T-helper 2 cell treated with Interferon-gamma antibody and Interleukin-4, amounts not matched to agents 5 μg/mL and 100 μg/mL, for 36 hours (primary cell): ENCODE measurements at regions not wholly inside any gene's neighbourhood (a gene's known extent, or its start where the extent isn't known, plus 50 kb on each side); places are given as distances from the start of the nearest gene placed in this dataset.

Source experiments
- DNase-seq: peaks from one replicate; pipeline ENCODE4 v3.0.0; 2021; ENCODE audit warnings: low spot score
- H3K27ac Mint-ChIP-seq: one replicate; pipeline ENCODE4 v1.8.0; 2021; ENCODE audit warnings: mild to moderate bottlenecking, mixed read lengths
- H3K27me3 Mint-ChIP-seq: one replicate; pipeline ENCODE4 v1.8.0; 2021; ENCODE audit warnings: low read depth, mixed read lengths
- H3K36me3 Mint-ChIP-seq: one replicate; pipeline ENCODE4 v1.8.0; 2021; ENCODE audit warnings: low read depth, mixed read lengths
- H3K4me1 Mint-ChIP-seq: one replicate; pipeline ENCODE4 v1.8.0; 2021; ENCODE audit warnings: low read depth, mixed read lengths
- H3K4me3 Mint-ChIP-seq: one replicate; pipeline ENCODE4 v1.8.0; 2022; ENCODE audit warnings: mild to moderate bottlenecking, moderate library complexity, mixed read lengths
- H3K9me3 Mint-ChIP-seq: one replicate; pipeline ENCODE4 v1.8.0; 2021; ENCODE audit warnings: mixed read lengths

DNA sequence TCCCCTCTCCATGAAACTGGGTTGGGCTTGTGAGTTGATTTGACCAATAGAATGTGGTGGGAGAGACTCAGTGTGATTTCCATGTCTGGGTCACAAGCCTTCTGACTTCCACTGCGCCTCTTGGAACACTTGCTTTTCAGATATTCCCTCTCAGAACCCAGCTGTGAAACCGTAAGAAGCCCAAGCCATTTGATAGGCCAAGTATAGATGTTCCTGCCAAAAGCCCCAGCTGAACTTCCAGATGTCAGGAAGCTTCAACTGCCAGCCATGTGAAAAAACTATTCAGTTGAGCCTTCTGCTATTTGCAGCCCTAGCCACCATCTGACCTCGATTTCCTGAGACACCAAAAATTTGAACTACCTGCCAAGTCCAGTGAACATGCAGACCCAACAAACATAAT is 387.8 kb upstream of the GJE1 start:
- no peak for DNase-seq
- Mint-ChIP-seq H3K4me1 (no peaks in the 10 kb centered on the region), H3K4me3 (no peak overlapping the region), H3K36me3 (no peaks in the 10 kb centered on the region), H3K9me3 (no peaks in the 10 kb centered on the region), H3K27ac (no peak overlapping the region), H3K27me3 (no peaks in the 10 kb centered on the region)

DNA sequence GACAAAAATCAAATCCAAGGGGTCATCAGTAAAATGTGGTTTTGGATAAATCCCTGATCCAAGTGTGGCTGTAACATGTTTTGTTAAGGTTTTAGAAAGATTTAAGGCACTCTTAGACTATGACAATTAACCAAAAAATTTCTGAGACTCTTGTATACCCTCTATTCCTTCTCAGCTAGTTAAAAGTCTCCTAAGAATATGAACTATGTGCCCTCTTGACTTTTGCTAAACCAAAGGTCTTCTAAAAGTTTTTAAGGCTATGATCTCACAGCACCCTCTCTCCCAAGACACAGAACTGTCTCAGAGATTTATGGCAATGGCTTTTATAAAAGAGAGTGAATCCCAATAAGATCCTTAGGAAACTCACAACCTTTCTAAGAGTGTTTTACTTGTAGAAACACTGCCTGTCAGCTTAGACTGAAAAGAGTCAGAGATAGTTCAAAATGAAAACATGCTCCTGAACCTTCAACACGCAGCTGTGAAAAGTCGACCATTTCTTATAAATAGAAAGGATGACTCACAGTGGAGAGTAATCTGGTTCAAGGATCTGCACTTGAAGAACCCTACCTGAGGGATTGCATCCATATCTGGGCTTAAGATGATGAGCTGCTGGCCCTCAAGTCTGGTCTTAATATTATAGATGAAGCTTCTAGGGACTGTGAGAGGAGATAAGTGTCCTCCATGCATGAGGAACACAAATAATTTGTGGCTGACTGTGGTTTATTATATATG is 388.4 kb upstream of the GJE1 start:
- no peak for DNase-seq
- no peaks in the 10 kb centered on the region for H3K4me1 Mint-ChIP-seq
- no peaks in the 10 kb centered on the region for H3K36me3 Mint-ChIP-seq
- H3K27me3 Mint-ChIP-seq: no peaks in the 10 kb centered on the region
- no peaks in the 10 kb centered on the region for H3K9me3 Mint-ChIP-seq
- H3K4me3 Mint-ChIP-seq: no peak overlapping the region
- no peak overlapping the region for H3K27ac Mint-ChIP-seq

DNA sequence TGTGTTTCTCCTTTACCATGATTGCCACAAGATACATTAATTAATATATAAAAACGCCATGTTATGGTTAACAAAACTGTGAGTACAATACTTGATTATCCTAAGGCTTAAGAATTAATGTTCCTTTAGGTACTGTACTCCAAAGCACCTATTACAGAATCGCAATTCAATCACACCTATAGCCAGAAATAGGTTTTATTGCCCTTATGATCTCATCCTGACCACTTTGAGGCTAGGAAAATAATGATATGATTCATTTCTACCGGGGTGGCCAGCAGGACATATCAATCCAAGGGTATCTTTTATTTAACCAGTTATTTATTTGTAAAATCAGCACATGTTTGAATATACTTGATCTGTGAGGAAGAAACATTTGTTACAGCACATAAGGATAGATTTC is 396.6 kb upstream of the GJE1 start:
- H3K36me3 Mint-ChIP-seq: no peaks in the 10 kb centered on the region
- no peak overlapping the region for H3K27ac Mint-ChIP-seq
- H3K4me1 Mint-ChIP-seq: no peaks in the 10 kb centered on the region
- no peak overlapping the region for H3K4me3 Mint-ChIP-seq
- no peaks in the 10 kb centered on the region for H3K9me3 Mint-ChIP-seq
- no peak for DNase-seq
- no peaks in the 10 kb centered on the region for H3K27me3 Mint-ChIP-seq

DNA sequence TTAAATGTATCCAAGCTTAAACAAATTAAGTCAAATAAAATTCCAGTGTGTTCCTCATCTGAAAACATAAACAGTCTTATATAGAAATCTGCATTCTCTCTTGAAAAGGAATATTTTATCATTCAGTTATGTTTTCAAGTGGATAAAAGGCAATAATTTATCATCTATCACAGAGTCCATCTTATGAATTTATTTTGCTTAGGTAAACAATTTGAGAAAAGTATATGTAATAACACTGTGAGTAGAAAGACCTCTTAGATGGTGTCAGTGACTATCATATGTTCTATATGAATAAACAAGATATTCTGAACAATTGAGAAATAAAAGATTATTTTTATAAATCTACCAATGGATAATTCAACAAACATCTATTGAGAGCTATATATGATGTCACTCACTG is 397.6 kb upstream of the GJE1 start:
- DNase-seq: no peak
- Mint-ChIP-seq H3K4me3 (no peak overlapping the region), H3K27me3 (no peaks in the 10 kb centered on the region), H3K9me3 (no peaks in the 10 kb centered on the region), H3K27ac (no peak overlapping the region), H3K36me3 (no peaks in the 10 kb centered on the region), H3K4me1 (no peaks in the 10 kb centered on the region)

DNA sequence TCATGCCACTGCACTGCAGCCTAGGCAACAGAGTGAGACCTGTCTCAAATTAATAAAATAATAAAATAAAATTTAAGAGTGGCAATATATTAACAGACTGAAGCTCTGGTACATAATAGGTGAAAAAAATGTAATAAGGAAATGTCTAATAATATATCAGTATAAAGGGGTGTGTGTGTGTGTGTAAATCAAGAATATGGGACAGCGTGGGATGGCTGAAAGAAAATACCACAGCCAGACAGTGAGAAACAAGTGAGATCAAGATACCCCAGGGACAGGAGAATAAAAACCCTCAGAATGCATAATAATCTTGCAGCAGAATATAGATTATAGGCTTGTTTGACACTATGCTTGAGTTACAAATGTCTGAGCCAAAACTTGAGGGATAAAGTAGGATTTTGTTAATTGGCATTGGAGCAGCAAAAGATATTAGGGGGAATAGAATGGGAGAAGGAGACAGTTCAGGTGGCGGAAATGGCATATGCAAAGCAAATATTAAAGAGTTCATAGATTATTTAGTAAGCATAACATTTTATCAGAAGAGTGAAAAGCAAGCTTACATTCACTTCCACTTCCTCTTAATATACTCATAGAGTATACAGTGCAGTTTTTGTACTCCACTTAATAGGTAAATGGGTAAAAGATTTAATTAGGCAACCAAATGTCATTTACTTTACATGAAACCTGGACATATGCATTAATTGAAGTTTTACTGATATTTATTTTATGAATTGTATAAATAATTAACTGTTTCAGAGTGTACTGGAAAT is 398.5 kb upstream of the GJE1 start:
- H3K27ac Mint-ChIP-seq: no peak overlapping the region
- H3K4me3 Mint-ChIP-seq: no peak overlapping the region
- H3K4me1 Mint-ChIP-seq: no peaks in the 10 kb centered on the region
- no peaks in the 10 kb centered on the region for H3K9me3 Mint-ChIP-seq
- no peaks in the 10 kb centered on the region for H3K27me3 Mint-ChIP-seq
- no peaks in the 10 kb centered on the region for H3K36me3 Mint-ChIP-seq
- DNase-seq: no peak

DNA sequence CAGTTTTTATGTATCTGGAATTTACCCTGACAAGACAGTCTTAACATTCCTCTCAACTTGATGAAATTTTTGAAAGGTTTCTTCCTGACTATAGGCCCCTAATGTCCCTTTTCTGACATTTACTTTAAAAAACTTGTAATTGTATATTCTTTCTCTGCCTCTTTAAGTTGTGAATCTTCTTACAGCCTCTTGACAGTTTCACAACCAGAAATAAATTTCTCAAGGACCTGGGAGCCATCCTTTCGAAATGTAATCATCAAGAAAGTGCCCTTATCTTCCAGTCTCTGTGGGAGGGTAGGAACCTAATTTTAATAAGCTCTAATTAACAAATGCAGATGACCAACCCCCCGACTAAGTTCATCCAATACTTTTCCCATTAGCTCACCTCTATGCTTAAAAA is 403.6 kb upstream of the GJE1 start:
- Mint-ChIP-seq H3K27me3 (no peaks in the 10 kb centered on the region), H3K36me3 (no peaks in the 10 kb centered on the region), H3K9me3 (no peaks in the 10 kb centered on the region), H3K4me3 (no peak overlapping the region), H3K27ac (no peak overlapping the region), H3K4me1 (no peaks in the 10 kb centered on the region)
- DNase-seq: no peak

DNA sequence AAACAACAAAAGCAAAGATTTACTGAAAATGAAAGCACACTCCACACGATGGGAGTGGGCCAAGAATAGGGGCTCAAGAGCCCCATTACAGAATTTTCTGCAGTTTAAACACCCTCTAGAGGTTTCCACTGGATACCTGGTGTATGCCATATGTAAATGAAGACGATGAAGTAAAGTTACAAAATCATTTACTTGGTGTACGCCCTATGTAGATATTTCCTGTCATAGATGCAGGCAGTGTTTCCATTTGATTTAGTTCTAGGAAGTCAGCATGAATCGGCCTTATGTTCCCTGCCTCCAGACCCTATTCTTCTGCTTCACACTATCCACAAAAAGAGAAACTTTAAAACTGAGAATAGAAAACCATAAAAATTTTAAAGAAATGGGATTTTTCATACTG is 404.4 kb upstream of the GJE1 start:
- Mint-ChIP-seq H3K4me3 (no peak overlapping the region), H3K27ac (no peak overlapping the region), H3K4me1 (no peaks in the 10 kb centered on the region), H3K36me3 (no peaks in the 10 kb centered on the region), H3K9me3 (no peaks in the 10 kb centered on the region), H3K27me3 (no peaks in the 10 kb centered on the region)
- DNase-seq: no peak

DNA sequence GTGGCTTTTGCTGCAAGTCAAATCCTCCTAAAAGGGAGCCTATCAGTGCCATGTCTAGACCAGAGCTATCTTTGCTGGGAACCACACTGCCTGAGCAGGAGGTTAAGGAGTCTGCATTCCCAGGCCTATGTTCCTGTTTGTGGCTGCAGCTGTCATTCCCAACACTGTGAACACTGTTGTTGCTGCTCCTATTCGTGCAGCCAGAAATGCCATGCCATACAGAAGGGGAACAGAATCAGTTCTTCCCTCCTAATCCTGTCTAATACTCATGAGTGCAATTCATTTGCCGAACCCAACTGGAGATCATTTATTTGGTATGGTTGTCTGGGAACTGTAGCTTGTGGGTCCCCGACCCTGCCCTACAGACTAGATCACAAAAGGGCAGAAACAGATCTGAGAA is 406.5 kb upstream of the GJE1 start:
- H3K27me3 Mint-ChIP-seq: no peaks in the 10 kb centered on the region
- no peaks in the 10 kb centered on the region for H3K9me3 Mint-ChIP-seq
- no peaks in the 10 kb centered on the region for H3K4me1 Mint-ChIP-seq
- H3K27ac Mint-ChIP-seq: no peak overlapping the region
- no peak for DNase-seq
- H3K4me3 Mint-ChIP-seq: no peak overlapping the region
- H3K36me3 Mint-ChIP-seq: no peaks in the 10 kb centered on the region

DNA sequence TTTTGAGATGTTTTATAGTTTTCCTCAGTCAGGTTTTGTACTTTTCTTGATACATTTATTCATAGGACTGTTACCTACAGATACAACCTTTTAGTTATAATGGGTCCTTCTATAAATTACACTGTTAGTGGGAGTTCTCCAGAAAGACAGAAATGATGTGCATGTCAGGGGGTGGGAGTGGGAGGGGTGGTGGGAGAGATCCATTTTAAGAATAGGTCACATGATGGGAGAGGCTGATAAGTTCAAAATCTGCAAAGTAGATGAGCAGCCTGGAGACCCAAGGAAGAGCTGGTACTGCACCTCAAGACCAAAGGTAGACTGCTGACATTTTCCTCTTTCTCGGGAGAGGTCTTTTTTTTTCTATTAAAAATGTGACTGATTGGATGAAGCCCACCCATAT is 408.0 kb upstream of the GJE1 start:
- Mint-ChIP-seq H3K9me3 (no peaks in the 10 kb centered on the region), H3K4me1 (no peaks in the 10 kb centered on the region), H3K27me3 (no peaks in the 10 kb centered on the region), H3K36me3 (no peaks in the 10 kb centered on the region), H3K27ac (no peak overlapping the region), H3K4me3 (no peak overlapping the region)
- no peak for DNase-seq

DNA sequence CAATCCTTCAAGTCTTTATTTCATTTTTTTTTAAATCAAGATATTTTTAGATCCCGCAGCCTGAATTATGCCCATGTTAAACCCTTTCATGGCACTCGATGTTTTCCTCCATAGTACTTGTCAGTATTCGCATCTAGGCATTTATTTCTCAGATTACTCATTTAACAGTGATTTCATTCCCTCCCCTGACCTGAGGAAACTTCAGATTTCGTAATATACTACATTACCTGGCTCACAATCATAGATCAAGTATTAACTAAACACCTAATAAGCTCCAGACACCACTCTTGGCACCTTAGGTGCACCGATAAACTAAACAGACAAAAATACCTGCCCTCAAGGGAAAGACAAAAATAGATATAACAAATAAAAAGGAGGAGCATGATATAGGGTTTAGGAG is 413.2 kb upstream of the GJE1 start:
- DNase-seq: no peak

DNA sequence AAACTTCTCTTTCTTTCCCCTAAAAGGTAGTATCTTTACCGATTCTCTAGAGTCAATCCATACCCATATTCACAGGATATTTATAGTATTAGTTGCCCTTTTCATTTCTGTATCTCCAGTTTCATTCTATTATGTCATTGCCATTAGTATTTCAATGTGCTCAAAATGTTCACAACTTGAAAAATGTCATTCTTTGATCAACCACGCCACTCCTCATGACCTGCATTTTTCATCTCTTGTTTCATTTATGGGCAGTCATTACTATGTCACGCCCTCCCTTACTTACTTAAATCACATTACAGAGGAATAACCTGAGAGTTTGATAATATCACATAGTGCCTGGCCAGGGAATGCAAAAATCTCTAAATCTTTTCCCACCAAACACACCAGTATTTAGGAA is 427.3 kb upstream of the GJE1 start:
- Mint-ChIP-seq H3K27me3 (no peaks in the 10 kb centered on the region), H3K36me3 (no peaks in the 10 kb centered on the region)

More for the DNA sequence above, 413.2 kb upstream of the GJE1 start:
- H3K9me3 Mint-ChIP-seq: no peaks in the 10 kb centered on the region
- H3K4me3 Mint-ChIP-seq: no peak overlapping the region
- no peaks in the 10 kb centered on the region for H3K4me1 Mint-ChIP-seq
- no peaks in the 10 kb centered on the region for H3K36me3 Mint-ChIP-seq
- H3K27me3 Mint-ChIP-seq: no peaks in the 10 kb centered on the region
- no peak overlapping the region for H3K27ac Mint-ChIP-seq

DNA sequence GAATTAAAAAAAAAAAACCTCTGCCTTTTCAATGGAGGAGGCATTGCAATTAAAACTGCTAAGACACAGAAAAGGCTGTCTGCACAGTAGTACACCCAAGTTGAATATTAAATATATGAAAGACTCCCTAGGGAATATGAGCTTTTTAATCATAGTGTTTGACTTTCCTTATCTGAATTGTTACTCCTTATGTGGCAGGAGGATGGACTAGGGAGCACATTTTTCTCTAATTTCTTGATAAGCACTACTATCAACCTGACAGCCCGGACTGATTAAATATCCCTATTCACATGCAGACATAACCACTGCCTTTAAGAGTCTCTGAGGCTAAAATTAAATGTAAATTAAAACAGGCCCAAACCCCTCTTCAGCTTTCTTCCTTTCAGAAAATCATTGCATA is 428.6 kb upstream of the GJE1 start:
- no peaks in the 10 kb centered on the region for H3K36me3 Mint-ChIP-seq

More for the DNA sequence above, 427.3 kb upstream of the GJE1 start:
- H3K4me3 Mint-ChIP-seq: no peak overlapping the region
- H3K4me1 Mint-ChIP-seq: no peaks in the 10 kb centered on the region
- no peaks in the 10 kb centered on the region for H3K9me3 Mint-ChIP-seq
- no peak for DNase-seq
- no peak overlapping the region for H3K27ac Mint-ChIP-seq

DNA sequence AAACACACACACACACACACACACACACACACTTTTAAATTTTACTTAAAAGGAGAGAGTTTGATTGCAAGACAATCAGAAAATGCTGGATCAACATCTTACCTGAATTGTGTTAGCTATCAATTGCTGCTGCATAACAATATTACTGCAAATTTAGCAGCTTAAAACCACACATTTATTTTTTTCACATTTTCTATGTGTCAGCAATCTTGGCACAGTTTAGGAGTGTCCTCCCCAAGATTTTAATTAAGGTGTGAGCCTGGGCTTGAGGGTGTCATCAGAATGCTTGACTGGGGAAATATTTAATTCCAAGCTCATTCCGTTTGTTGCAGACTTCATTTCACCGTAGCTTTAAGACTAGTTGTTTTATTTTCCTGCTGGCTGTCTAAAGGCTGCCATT is 431.0 kb upstream of the GJE1 start:
- H3K36me3 Mint-ChIP-seq: no peaks in the 10 kb centered on the region
- no peaks in the 10 kb centered on the region for H3K27me3 Mint-ChIP-seq
- no peaks in the 10 kb centered on the region for H3K4me1 Mint-ChIP-seq
- no peak overlapping the region for H3K4me3 Mint-ChIP-seq
- H3K27ac Mint-ChIP-seq: no peak overlapping the region
- no peaks in the 10 kb centered on the region for H3K9me3 Mint-ChIP-seq
- DNase-seq: no peak

More for the DNA sequence above, 428.6 kb upstream of the GJE1 start:
- DNase-seq: no peak
- Mint-ChIP-seq H3K27me3 (no peaks in the 10 kb centered on the region), H3K4me1 (no peaks in the 10 kb centered on the region), H3K27ac (no peak overlapping the region), H3K4me3 (no peak overlapping the region), H3K9me3 (no peaks in the 10 kb centered on the region)

DNA sequence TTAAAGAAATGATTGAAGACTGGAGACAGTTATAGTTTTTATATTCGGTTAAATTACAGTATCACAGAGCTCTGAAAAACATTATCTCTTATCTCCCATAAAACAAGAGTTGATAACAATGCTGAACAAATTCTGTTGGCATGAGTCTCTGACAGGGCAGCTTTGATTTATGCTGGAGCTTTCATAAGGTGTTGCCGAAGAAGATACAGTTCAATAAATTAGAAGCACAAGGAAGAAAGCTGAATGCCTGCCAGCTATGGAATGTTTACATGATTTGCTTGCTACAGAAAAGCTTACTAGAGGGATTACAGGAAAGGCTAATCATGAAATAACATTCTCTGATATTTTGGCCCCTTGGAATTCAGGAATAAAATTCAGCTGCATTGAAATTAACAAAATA is 431.9 kb upstream of the GJE1 start:
- DNase-seq: no peak
- no peaks in the 10 kb centered on the region for H3K36me3 Mint-ChIP-seq
- no peaks in the 10 kb centered on the region for H3K9me3 Mint-ChIP-seq
- H3K4me3 Mint-ChIP-seq: no peak overlapping the region
- H3K27ac Mint-ChIP-seq: no peak overlapping the region
- no peaks in the 10 kb centered on the region for H3K27me3 Mint-ChIP-seq
- H3K4me1 Mint-ChIP-seq: no peaks in the 10 kb centered on the region

DNA sequence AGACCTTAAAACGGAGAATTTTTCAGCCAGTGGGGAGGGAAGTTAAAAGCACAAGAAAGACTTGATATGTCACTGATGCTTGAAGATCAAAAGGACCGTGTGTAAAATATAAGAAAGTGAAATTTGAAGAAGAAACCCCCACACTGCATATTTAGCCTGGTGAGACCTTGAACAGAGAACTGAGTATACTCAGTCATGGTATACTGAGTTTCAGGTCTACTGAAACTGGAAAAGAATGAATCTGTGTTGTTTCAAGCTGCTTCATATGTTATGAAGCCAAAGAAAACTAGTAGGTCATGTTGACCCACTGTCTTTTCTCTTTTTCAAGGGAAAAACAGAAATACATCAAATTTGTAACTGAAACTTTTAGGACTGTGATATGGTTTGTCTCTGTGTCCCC is 443.8 kb upstream of the GJE1 start:
- H3K4me3 Mint-ChIP-seq: no peak overlapping the region
- H3K4me1 Mint-ChIP-seq: no peaks in the 10 kb centered on the region
- H3K9me3 Mint-ChIP-seq: no peaks in the 10 kb centered on the region
- no peaks in the 10 kb centered on the region for H3K36me3 Mint-ChIP-seq
- H3K27ac Mint-ChIP-seq: no peak overlapping the region
- no peaks in the 10 kb centered on the region for H3K27me3 Mint-ChIP-seq
- DNase-seq: no peak
